Calu3 (cell line): ENCODE measurements at regions not wholly inside any gene's neighbourhood (a gene's known extent, or its start where the extent isn't known, plus 50 kb on each side); places are given as distances from the start of the nearest gene placed in this dataset.

Experiments
- BruUV-seq: library from RNA; stranded (reverse); fragments of 400-500 nt; replicated peaks from 2 replicates; lab custom pipeline; 2021; lab: Mats Ljungman, UMichigan
- CTCF ChIA-PET: fragments of 300-600 bp; sonication (Branson Sonifier 250); formaldehyde crosslinking; loops from one replicate; lab custom pipeline; 2022; ENCODE audit warnings: antibody characterized with exemption; lab: Charles Lee
- DNase-seq: peaks from one replicate; pipeline ENCODE4 v3.0.0; 2022
- H3K27ac Mint-ChIP-seq: one replicate; pipeline ENCODE4 v1.8.0; 2022; ENCODE audit warnings: mixed read lengths; ENCODE audit not compliant: unreplicated experiment
- H3K27me3 Mint-ChIP-seq: one replicate; pipeline ENCODE4 v1.8.0; 2022; ENCODE audit warnings: mixed read lengths; ENCODE audit not compliant: unreplicated experiment
- H3K36me3 Mint-ChIP-seq: one replicate; pipeline ENCODE4 v1.8.0; 2022; ENCODE audit warnings: mild to moderate bottlenecking, moderate library complexity, mixed read lengths; ENCODE audit not compliant: insufficient read depth, unreplicated experiment
- H3K4me1 Mint-ChIP-seq: one replicate; pipeline ENCODE4 v1.8.0; 2022; ENCODE audit warnings: mild to moderate bottlenecking, low read depth, mixed read lengths; ENCODE audit not compliant: unreplicated experiment
- H3K4me3 Mint-ChIP-seq: one replicate; pipeline ENCODE4 v1.8.0; 2022; ENCODE audit warnings: mild to moderate bottlenecking, low read depth, moderate library complexity, mixed read lengths; ENCODE audit not compliant: unreplicated experiment
- H3K9me3 Mint-ChIP-seq: one replicate; pipeline ENCODE4 v1.8.0; 2022; ENCODE audit warnings: low read depth, mixed read lengths; ENCODE audit not compliant: unreplicated experiment
- intact Hi-C: fragments of 100-400 bp; cut with micrococcal nuclease; formaldehyde crosslinking; loops from one replicate; pipeline ENCODE4 v1.10.0; 2022; ENCODE audit not compliant: unreplicated experiment
- TF ChIP-seq, protein P1 (sequence below): fragments of 200-600 bp; IDR thresholded peaks from one replicate; pipeline ENCODE4 v1.8.0; 2022; ENCODE audit warnings: antibody characterized with exemption; ENCODE audit not compliant: unreplicated experiment

DNA sequence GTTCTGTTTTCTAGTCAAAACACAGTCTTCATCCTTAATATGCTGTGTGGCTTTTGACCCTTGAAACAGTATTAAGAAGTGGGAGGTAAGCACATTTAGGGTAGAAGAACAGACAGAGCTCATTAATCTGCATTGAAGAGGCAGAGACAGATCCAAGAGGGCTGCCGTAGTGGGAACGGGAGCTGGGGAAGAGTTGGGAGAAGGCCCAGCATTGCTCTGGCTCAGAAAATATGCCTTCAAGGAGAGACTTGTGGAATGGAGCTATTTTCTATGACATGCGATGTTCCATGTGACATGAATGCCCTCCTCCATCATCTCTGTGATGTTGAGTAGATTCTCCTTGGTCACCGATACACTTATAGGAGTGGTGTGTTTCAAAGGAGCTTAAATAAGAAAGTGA is 273.3 kb upstream of the BOD1L1 start:
- Mint-ChIP-seq H3K4me1 (no peaks in the 10 kb centered on the region), H3K27ac (no peak overlapping the region), H3K9me3 (no peaks in the 10 kb centered on the region), H3K27me3 (no peaks in the 10 kb centered on the region), H3K4me3 (no peak overlapping the region), H3K36me3 (no peaks in the 10 kb centered on the region)
- CTCF ChIA-PET = no interaction called here
- no TSS peak for BruUV-seq
- intact Hi-C loops = loop anchor here (10.0 kb wide), 1 partner anchor 354 kb away; no protein-coding TSS in a partner anchor
- TF ChIP-seq, protein P1, sequence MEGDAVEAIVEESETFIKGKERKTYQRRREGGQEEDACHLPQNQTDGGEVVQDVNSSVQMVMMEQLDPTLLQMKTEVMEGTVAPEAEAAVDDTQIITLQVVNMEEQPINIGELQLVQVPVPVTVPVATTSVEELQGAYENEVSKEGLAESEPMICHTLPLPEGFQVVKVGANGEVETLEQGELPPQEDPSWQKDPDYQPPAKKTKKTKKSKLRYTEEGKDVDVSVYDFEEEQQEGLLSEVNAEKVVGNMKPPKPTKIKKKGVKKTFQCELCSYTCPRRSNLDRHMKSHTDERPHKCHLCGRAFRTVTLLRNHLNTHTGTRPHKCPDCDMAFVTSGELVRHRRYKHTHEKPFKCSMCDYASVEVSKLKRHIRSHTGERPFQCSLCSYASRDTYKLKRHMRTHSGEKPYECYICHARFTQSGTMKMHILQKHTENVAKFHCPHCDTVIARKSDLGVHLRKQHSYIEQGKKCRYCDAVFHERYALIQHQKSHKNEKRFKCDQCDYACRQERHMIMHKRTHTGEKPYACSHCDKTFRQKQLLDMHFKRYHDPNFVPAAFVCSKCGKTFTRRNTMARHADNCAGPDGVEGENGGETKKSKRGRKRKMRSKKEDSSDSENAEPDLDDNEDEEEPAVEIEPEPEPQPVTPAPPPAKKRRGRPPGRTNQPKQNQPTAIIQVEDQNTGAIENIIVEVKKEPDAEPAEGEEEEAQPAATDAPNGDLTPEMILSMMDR = no peak
- no peak for DNase-seq

DNA sequence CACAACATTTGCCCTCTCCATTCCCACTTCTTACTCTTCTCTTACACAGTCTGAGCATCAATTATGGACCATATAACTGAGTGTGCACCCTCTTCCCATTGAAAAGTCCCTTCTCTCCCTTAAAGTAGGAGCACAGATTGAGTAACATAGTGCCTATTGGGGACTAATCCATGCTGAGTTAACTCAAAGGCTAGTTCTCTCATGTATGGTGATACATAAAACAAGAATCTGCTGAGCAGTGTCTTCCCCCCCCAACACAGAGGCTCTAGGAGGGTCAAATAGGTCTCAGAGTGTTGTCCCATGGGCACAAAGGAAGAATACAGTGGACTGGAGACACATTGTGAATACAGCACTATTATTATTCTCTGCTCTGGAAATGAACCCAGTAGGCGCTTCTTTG is 274.6 kb upstream of the BOD1L1 start:
- Mint-ChIP-seq H3K27ac (no peak overlapping the region), H3K9me3 (no peaks in the 10 kb centered on the region), H3K27me3 (no peaks in the 10 kb centered on the region), H3K4me3 (no peak overlapping the region), H3K36me3 (no peaks in the 10 kb centered on the region), H3K4me1 (peaks cover 8% of the 10 kb centered on the region)
- intact Hi-C loops = loop anchor here (10.0 kb wide), 1 partner anchor 353 kb away; no protein-coding TSS in a partner anchor
- CTCF ChIA-PET = no interaction called here
- TF ChIP-seq, protein P1 = no peak
- no peak for DNase-seq
- no TSS peak for BruUV-seq

DNA sequence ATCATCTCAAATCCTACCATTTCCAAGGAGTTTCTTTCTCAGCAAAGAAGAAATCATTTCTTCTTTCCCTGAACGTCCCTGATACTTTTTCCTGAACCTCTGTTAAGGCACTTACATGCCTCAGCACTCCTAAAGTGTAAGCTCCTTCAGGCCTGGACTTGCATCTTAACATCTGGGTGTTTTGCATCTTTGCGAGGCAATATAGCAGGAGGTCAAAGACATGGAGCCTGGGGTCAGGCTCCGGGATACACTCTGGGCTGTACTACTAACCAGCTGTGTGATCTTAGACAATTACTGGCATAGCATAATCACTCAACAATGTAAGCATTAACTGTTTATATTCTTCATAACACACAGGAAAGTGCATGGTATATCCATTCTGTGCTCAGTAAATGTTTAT is 275.5 kb upstream of the BOD1L1 start:
- CTCF ChIA-PET = no interaction called here
- BruUV-seq = no TSS peak
- intact Hi-C loops = loop anchor here (10.0 kb wide), 1 partner anchor 352 kb away; no protein-coding TSS in a partner anchor
- no peaks in the 10 kb centered on the region for H3K36me3 Mint-ChIP-seq
- H3K4me3 Mint-ChIP-seq = no peak overlapping the region
- no peak overlapping the region for H3K27ac Mint-ChIP-seq
- H3K27me3 Mint-ChIP-seq = no peaks in the 10 kb centered on the region
- DNase-seq = no peak
- TF ChIP-seq, protein P1 = no peak
- no peaks in the 10 kb centered on the region for H3K9me3 Mint-ChIP-seq
- H3K4me1 Mint-ChIP-seq = peaks cover 10% of the 10 kb centered on the region

DNA sequence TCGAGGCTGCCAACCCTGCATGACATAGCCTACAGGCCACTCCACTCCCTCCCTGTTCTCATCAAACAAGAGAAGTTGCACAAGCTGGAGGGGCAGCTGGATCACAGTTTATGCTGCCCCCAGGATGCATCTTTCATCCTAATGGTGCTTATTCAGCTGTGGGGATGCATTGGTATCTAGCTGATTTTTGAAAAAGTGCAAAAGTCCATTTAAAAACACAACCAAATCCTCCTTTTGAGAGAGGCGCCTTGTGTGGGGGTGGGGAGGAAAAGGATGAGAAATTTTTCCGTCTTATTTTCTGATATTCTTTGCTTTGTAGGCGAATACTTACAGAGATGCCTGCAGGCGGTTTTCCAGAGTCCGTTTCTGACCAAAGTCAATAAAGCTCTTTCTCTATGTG is 276.4 kb upstream of the BOD1L1 start:
- CTCF ChIA-PET = no interaction called here
- BruUV-seq = no TSS peak
- Mint-ChIP-seq H3K4me3 (no peak overlapping the region), H3K36me3 (no peaks in the 10 kb centered on the region), H3K9me3 (no peaks in the 10 kb centered on the region), H3K27me3 (no peaks in the 10 kb centered on the region), H3K4me1 (peaks cover 10% of the 10 kb centered on the region), H3K27ac (no peak overlapping the region)
- intact Hi-C loops = loop anchor here (10.0 kb wide), 1 partner anchor 351 kb away; no protein-coding TSS in a partner anchor
- TF ChIP-seq, protein P1 = no peak
- no peak for DNase-seq
